Body of pancreas (tissue), 4 donors: ENCODE measurements at regions not wholly inside any gene's neighbourhood (a gene's known extent, or its start where the extent isn't known, plus 50 kb on each side); places are given as distances from the start of the nearest gene placed in this dataset.
"Not testable (repeated sequence)": the region's sequence is repeated elsewhere in the genome, so short reads cannot be mapped to it uniquely, and the experiment has no call there.

ENCODE experiments used
- POLR2A ChIP-seq, 3 donors: fragments of 450-650 bp; IDR thresholded peaks; one replicate each; pipeline ENCODE4 v1.6.1; 2016; ENCODE audit warnings: antibody characterized with exemption in 3 of 3, mild to moderate bottlenecking in 2 of 3
- TF ChIP-seq, protein P1 (sequence below), 7 experiments: fragments of 450-650 bp in 4 of 7; fragments of 200-600 bp in 3 of 7; sonication (generic) in 3 of 7; IDR thresholded peaks; one replicate each; pipeline ENCODE4 v1.5.1; 2016 to 2019; ENCODE audit warnings: antibody characterized with exemption in 7 of 7

DNA sequence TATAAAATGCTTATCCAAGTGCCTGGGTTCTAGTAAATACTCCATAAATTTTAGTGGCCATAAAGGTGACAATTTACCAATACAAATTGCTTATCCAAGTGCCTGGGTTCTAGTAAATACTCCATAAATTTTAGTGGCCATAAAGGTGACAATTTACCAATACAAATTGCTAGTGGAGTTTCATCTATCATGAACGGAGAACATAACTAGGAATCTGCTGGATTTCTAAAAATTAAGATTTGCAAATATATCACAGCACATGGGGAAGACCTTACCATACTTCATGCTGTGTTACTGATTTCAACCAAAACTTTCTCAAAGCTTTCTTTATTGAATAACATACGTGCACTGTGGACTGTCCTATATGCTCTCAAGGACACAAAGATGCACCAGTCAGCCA, 1631.4 kb upstream of the FLRT2 start:
- TF ChIP-seq, protein P1, sequence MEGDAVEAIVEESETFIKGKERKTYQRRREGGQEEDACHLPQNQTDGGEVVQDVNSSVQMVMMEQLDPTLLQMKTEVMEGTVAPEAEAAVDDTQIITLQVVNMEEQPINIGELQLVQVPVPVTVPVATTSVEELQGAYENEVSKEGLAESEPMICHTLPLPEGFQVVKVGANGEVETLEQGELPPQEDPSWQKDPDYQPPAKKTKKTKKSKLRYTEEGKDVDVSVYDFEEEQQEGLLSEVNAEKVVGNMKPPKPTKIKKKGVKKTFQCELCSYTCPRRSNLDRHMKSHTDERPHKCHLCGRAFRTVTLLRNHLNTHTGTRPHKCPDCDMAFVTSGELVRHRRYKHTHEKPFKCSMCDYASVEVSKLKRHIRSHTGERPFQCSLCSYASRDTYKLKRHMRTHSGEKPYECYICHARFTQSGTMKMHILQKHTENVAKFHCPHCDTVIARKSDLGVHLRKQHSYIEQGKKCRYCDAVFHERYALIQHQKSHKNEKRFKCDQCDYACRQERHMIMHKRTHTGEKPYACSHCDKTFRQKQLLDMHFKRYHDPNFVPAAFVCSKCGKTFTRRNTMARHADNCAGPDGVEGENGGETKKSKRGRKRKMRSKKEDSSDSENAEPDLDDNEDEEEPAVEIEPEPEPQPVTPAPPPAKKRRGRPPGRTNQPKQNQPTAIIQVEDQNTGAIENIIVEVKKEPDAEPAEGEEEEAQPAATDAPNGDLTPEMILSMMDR (IDR thresholded peaks at IDR 0.05): not testable (repeated sequence)
- not testable (repeated sequence) for TF ChIP-seq POLR2A (IDR thresholded peaks at IDR 0.05)
